Right lobe of liver (tissue), 6 donors: ENCODE measurements at regions not wholly inside any gene's neighbourhood (a gene's known extent, or its start where the extent isn't known, plus 50 kb on each side); places are given as distances from the start of the nearest gene placed in this dataset.

Source experiments
- ATAC-seq, 4 donors: fragments of 200-7000 bp; cut with Tn5 transposase; one replicate each; pipeline ENCODE4 v1.9.1; 2020; ENCODE audit warnings: mild to moderate bottlenecking in 4 of 4, moderate library complexity in 4 of 4
- DNase-seq, 3 donors: peaks; one replicate each; pipeline ENCODE4 v3.0.0-alpha.2; 2020
- H3K27ac ChIP-seq, 3 donors: fragments of 200-600 bp; one replicate each; pipeline ENCODE4 v1.8.0; 2022
- H3K27me3 ChIP-seq, 2 donors: fragments of 200-600 bp; one replicate each; pipeline ENCODE4 v1.8.0; 2022
- H3K36me3 ChIP-seq, 4 donors: fragments of 200-600 bp; sonication (generic) in 1 of 4; one replicate each; pipeline versions ENCODE4 v1.5.1 to v1.8.0; 2017 to 2022; ENCODE audit warnings: control low read depth in 1 of 4
- H3K4me1 ChIP-seq, 4 donors: fragments of 200-600 bp; sonication (generic) in 1 of 4; one replicate each; pipeline versions ENCODE4 v1.5.1 to v1.8.0; 2017 to 2022; ENCODE audit warnings: control low read depth in 1 of 4
- H3K4me3 ChIP-seq, 3 donors: fragments of 200-600 bp; one replicate each; pipeline ENCODE4 v1.8.0; 2022
- H3K9me3 ChIP-seq, 4 donors: fragments of 200-600 bp; sonication (generic) in 1 of 4; one replicate each; pipeline versions ENCODE4 v1.5.1 to v1.8.0; 2017 to 2022; ENCODE audit warnings: control low read depth in 1 of 4
- CTCF ChIP-seq, 4 donors: fragments of 200-600 bp in 3 of 4; fragments of 450-650 bp in 1 of 4; IDR thresholded peaks; one replicate each; pipeline versions ENCODE4 v1.5.1 to v1.8.0; 2016 to 2022; ENCODE audit warnings: antibody characterized with exemption in 4 of 4, mild to moderate bottlenecking in 2 of 4
- POLR2A ChIP-seq: fragments of 450-650 bp; IDR thresholded peaks from one replicate; pipeline ENCODE4 v1.6.1; 2017; ENCODE audit warnings: antibody characterized with exemption, mild to moderate bottlenecking
- WGBS: methylation state at CpG from one replicate; pipeline ENCODE4 v1.1.6; 2018; ENCODE audit warnings: low coverage, low lambda C conversion rate; ENCODE audit not compliant: insufficient coverage; ENCODE audit errors: missing lambda C conversion rate; 5-methylcytosine and 5-hydroxymethylcytosine counted together
- intact Hi-C, 2 donors: fragments of 100-400 bp; cut with DNase I; formaldehyde crosslinking; loops; one replicate each; pipeline versions ENCODE4 v1.11.2 to v1.14.1; 2022
- donor health status: DM: no; HTN: yes; CAD: no.
- donor health status: DM: no; HTN: no; CAD: no.
- donor health status: DM: no; HTN: no; CAD: no.
- donor health status: DM: no; HTN: yes; CAD: no.
- donor health status: DM: no; HTN: yes; CAD: no.

- H3K36me3 ChIP-seq, result no peaks in the 10 kb centered on the region
- H3K4me3 ChIP-seq, result no peak overlapping the region
- no peak for DNase-seq
- no peaks in the 10 kb centered on the region for H3K9me3 ChIP-seq
- 53% methylated on average over 4 of the region's 4 CpGs for WGBS
- intact Hi-C loops, result no loop called here
- no peak for TF ChIP-seq CTCF (IDR thresholded peaks at IDR 0.05)
- no peak for TF ChIP-seq POLR2A
- peaks cover 0 to 11% (median 2%) of the 10 kb centered on the region in 4 donors for H3K4me1 ChIP-seq
- H3K27ac ChIP-seq, result no peak overlapping the region
- no peaks in the 10 kb centered on the region for H3K27me3 ChIP-seq
- no peak for ATAC-seq
These were observed 221.3 kb downstream of the NPR3 start for GRCh38 chr5:32932241-32932935.

DNA sequence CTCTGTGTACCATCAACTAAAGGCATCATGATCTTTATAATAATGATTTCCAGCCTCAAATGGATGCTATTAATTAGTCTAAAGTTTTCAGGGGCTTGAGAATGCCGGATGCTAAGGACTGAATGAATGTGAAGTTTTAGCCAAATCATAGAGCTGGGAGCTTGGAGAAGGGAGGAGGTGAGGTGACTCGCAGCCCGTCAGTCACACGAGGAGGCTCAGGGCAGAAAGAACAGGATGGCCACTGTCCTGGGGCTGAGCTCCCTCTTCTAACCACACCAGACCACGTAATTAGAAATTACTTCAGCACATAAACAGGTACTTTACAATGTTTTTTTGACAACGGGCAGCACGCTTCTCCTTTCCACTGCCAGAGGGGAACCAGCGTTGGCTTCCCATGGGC lies 222.6 kb downstream of the NPR3 start:
- intact Hi-C loops, result no loop called here
- Histone ChIP-seq H3K4me1 (peaks cover 0 to 11% (median 2%) of the 10 kb centered on the region in 4 donors), H3K27me3 (no peaks in the 10 kb centered on the region), H3K36me3 (no peaks in the 10 kb centered on the region), H3K4me3 (no peak overlapping the region), H3K9me3 (no peaks in the 10 kb centered on the region), H3K27ac (no peak overlapping the region)
- no peak for ATAC-seq
- WGBS, result 80% methylated on average over 4 of the region's 8 CpGs
- TF ChIP-seq POLR2A (no peak), CTCF (IDR thresholded peaks at IDR 0.05) (no peak)
- no peak for DNase-seq

GRCh38 chr5:32934529-32934928 lies 223.4 kb downstream of the NPR3 start:
- Histone ChIP-seq H3K9me3 (no peaks in the 10 kb centered on the region), H3K4me3 (no peak overlapping the region), H3K27ac (peak overlapping the region in 1 of 3 donors; percentile 48), H3K4me1 (peaks cover 0 to 11% (median 2%) of the 10 kb centered on the region in 4 donors), H3K27me3 (no peaks in the 10 kb centered on the region), H3K36me3 (no peaks in the 10 kb centered on the region)
- DNase-seq, result peak; percentile 31 to 71 (median 57)
- intact Hi-C loops, result no loop called here
- WGBS, result 25% methylated on average over 6 of the region's 6 CpGs
- TF ChIP-seq POLR2A, result no peak
- TF ChIP-seq CTCF (IDR thresholded peaks at IDR 0.05), result no peak
- peak; percentile 83 to 92 (median 88) for ATAC-seq

GRCh38 chr5:32935283-32935682 lies 224.2 kb downstream of the NPR3 start:
- intact Hi-C loops, result no loop called here
- Histone ChIP-seq H3K4me3 (no peak overlapping the region), H3K9me3 (no peaks in the 10 kb centered on the region), H3K27me3 (no peaks in the 10 kb centered on the region), H3K36me3 (no peaks in the 10 kb centered on the region), H3K4me1 (peaks cover 0 to 11% (median 2%) of the 10 kb centered on the region in 4 donors), H3K27ac (peak overlapping the region in 1 of 3 donors; percentile 48)
- DNase-seq, result peak in 1 of 3 donors; percentile 50
- 32% methylated on average over 2 of the region's 2 CpGs for WGBS
- TF ChIP-seq CTCF (IDR thresholded peaks at IDR 0.05), result no peak
- TF ChIP-seq POLR2A, result no peak
- peak; percentile 89 to 96 (median 90) for ATAC-seq
